Liver (tissue), 8 donors: ENCODE measurements at regions not wholly inside any gene's neighbourhood (a gene's known extent, or its start where the extent isn't known, plus 50 kb on each side); places are given as distances from the start of the nearest gene placed in this dataset.

ENCODE experiments used
- DNase-seq: peaks from one replicate; pipeline ENCODE4 v3.0.0-alpha.2; 2017; ENCODE audit warnings: low spot score
- H3K27ac ChIP-seq, 2 donors: one replicate each; pipeline ENCODE4 v1.7.0; 2013; ENCODE audit warnings: inconsistent platforms in 2 of 2, low read length in 2 of 2, control low read depth in 1 of 2, low read depth in 1 of 2, mild to moderate bottlenecking in 1 of 2
- H3K27me3 ChIP-seq, 4 donors: one replicate each; pipeline versions ENCODE4 v1.6.1 to v1.7.0; 2013; ENCODE audit warnings: low read length in 3 of 4, inconsistent platforms in 1 of 4, mild to moderate bottlenecking in 1 of 4, moderate library complexity in 1 of 4; ENCODE audit not compliant: control insufficient read depth in 4 of 4, insufficient read depth in 4 of 4
- H3K36me3 ChIP-seq, 4 donors: one replicate each; pipeline versions ENCODE4 v1.6.1 to v1.7.0; 2013; ENCODE audit warnings: low read length in 3 of 4, mild to moderate bottlenecking in 3 of 4, low read depth in 1 of 4, moderate library complexity in 1 of 4; ENCODE audit not compliant: control insufficient read depth in 4 of 4, insufficient read depth in 3 of 4
- H3K4me1 ChIP-seq, 4 donors: one replicate each; pipeline versions ENCODE4 v1.6.1 to v1.7.0; 2013; ENCODE audit warnings: low read length in 3 of 4, mild to moderate bottlenecking in 3 of 4, moderate library complexity in 1 of 4; ENCODE audit not compliant: control insufficient read depth in 4 of 4, insufficient read depth in 4 of 4
- H3K4me3 ChIP-seq, 3 donors: one replicate each; pipeline versions ENCODE4 v1.6.1 to v1.7.0; 2013; ENCODE audit warnings: low read length in 3 of 3, control low read depth in 1 of 3, low read depth in 1 of 3, mild to moderate bottlenecking in 1 of 3
- H3K9ac ChIP-seq, 2 donors: one replicate each; pipeline ENCODE4 v1.7.0; 2013; ENCODE audit warnings: low read length in 2 of 2, mild to moderate bottlenecking in 2 of 2, moderate library complexity in 2 of 2, control low read depth in 1 of 2, low read depth in 1 of 2
- H3K9me3 ChIP-seq, 4 donors: one replicate each; pipeline versions ENCODE4 v1.6.1 to v1.7.0; 2013; ENCODE audit warnings: low read length in 3 of 4; ENCODE audit not compliant: control insufficient read depth in 4 of 4
- CTCF ChIP-seq: fragments of 150-350 bp; IDR thresholded peaks from 2 replicates; pipeline ENCODE4 v1.5.1; 2017; ENCODE audit warnings: improper control_type of control experiment, low read depth, low read length; ENCODE audit not compliant: missing input control
- EGR1 ChIP-seq, 2 donors: IDR thresholded peaks; 2 replicates each; pipeline ENCODE4 v1.6.1; 2016 to 2018; ENCODE audit warnings: antibody characterized with exemption in 2 of 2, low read depth in 2 of 2
- FOXA2 ChIP-seq: IDR thresholded peaks from 2 replicates; pipeline ENCODE4 v1.6.1; 2016; ENCODE audit warnings: antibody characterized with exemption
- GABPA ChIP-seq, 2 donors: IDR thresholded peaks in 1 of 2; conservative IDR thresholded peaks in 1 of 2; 2 replicates each; pipeline ENCODE4 v1.6.1; 2016; ENCODE audit warnings: antibody characterized with exemption in 2 of 2, mild to moderate bottlenecking in 1 of 2, moderate library complexity in 1 of 2
- HNF4A ChIP-seq, 2 donors: conservative IDR thresholded peaks; 2 replicates each; pipeline ENCODE4 v1.6.1; 2016; ENCODE audit warnings: antibody characterized with exemption in 2 of 2, mild to moderate bottlenecking in 2 of 2
- HNF4G ChIP-seq: IDR thresholded peaks from 2 replicates; pipeline ENCODE4 v1.6.1; 2016; ENCODE audit warnings: antibody characterized with exemption
- JUND ChIP-seq, 2 donors: IDR thresholded peaks; 2 replicates each; pipeline ENCODE4 v1.6.1; 2016; ENCODE audit warnings: antibody characterized with exemption in 2 of 2
- NR2F2 ChIP-seq: IDR thresholded peaks from 2 replicates; pipeline ENCODE4 v1.6.1; 2016; ENCODE audit warnings: antibody characterized with exemption
- RAD21 ChIP-seq, 2 donors: IDR thresholded peaks; 2 replicates each; pipeline ENCODE4 v1.6.1; 2016; ENCODE audit warnings: antibody characterized with exemption in 2 of 2, mild to moderate bottlenecking in 2 of 2
- RXRA ChIP-seq, 2 donors: IDR thresholded peaks; 2 replicates each; pipeline ENCODE4 v1.6.1; 2017 to 2018; ENCODE audit warnings: antibody characterized with exemption in 2 of 2, mild to moderate bottlenecking in 1 of 2
- SP1 ChIP-seq: IDR thresholded peaks from 2 replicates; pipeline ENCODE4 v1.6.1; 2018; ENCODE audit warnings: antibody characterized with exemption, mild to moderate bottlenecking
- TAF1 ChIP-seq: conservative IDR thresholded peaks from 2 replicates; pipeline ENCODE4 v1.6.1; 2016; ENCODE audit warnings: antibody characterized with exemption, mild to moderate bottlenecking
- YY1 ChIP-seq: IDR thresholded peaks from 2 replicates; pipeline ENCODE4 v1.6.1; 2016; ENCODE audit warnings: antibody characterized with exemption, mild to moderate bottlenecking
- ZBTB33 ChIP-seq: IDR thresholded peaks from 2 replicates; pipeline ENCODE4 v1.6.1; 2016; ENCODE audit warnings: antibody characterized with exemption
- WGBS: extraction: QIAGEN DNeasy Blood & Tissue Kit; methylation state at CpG from one replicate; pipeline ENCODE4 v1.1.7; 2013; 5-methylcytosine and 5-hydroxymethylcytosine counted together
- TF ChIP-seq, protein P1 (sequence below): IDR thresholded peaks from 2 replicates; pipeline ENCODE4 v1.6.1; 2016; ENCODE audit warnings: antibody characterized with exemption, mild to moderate bottlenecking
- TF ChIP-seq, protein P2 (sequence below): IDR thresholded peaks from 2 replicates; pipeline ENCODE4 v1.6.1; 2016; ENCODE audit warnings: antibody characterized with exemption
- TF ChIP-seq, protein P3 (sequence below): IDR thresholded peaks from 2 replicates; pipeline ENCODE4 v1.6.1; 2016; ENCODE audit warnings: antibody characterized with exemption
- donor health status: healthy.
- donor health status: healthy.
- donor health status: healthy.
- donor health status: healthy.
- donor health status: healthy.

GRCh38 chr13:19070398-19070735 lies 111.3 kb downstream of the TUBA3C start:
- Histone ChIP-seq H3K36me3 (no peaks in the 10 kb centered on the region), H3K9ac (no peak overlapping the region), H3K4me3 (no peak overlapping the region), H3K27me3 (peaks cover 0 to 5% (median 0%) of the 10 kb centered on the region in 4 donors), H3K9me3 (no peaks in the 10 kb centered on the region), H3K27ac (no peak overlapping the region), H3K4me1 (no peaks in the 10 kb centered on the region)
- WGBS, result 74% methylated on average over 6 of the region's 6 CpGs
- TF ChIP-seq, protein P1, sequence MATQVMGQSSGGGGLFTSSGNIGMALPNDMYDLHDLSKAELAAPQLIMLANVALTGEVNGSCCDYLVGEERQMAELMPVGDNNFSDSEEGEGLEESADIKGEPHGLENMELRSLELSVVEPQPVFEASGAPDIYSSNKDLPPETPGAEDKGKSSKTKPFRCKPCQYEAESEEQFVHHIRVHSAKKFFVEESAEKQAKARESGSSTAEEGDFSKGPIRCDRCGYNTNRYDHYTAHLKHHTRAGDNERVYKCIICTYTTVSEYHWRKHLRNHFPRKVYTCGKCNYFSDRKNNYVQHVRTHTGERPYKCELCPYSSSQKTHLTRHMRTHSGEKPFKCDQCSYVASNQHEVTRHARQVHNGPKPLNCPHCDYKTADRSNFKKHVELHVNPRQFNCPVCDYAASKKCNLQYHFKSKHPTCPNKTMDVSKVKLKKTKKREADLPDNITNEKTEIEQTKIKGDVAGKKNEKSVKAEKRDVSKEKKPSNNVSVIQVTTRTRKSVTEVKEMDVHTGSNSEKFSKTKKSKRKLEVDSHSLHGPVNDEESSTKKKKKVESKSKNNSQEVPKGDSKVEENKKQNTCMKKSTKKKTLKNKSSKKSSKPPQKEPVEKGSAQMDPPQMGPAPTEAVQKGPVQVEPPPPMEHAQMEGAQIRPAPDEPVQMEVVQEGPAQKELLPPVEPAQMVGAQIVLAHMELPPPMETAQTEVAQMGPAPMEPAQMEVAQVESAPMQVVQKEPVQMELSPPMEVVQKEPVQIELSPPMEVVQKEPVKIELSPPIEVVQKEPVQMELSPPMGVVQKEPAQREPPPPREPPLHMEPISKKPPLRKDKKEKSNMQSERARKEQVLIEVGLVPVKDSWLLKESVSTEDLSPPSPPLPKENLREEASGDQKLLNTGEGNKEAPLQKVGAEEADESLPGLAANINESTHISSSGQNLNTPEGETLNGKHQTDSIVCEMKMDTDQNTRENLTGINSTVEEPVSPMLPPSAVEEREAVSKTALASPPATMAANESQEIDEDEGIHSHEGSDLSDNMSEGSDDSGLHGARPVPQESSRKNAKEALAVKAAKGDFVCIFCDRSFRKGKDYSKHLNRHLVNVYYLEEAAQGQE, result no peak
- TF ChIP-seq HNF4G (no peak), GABPA (IDR thresholded peaks at IDR 0.05 in 1 of 2, conservative IDR thresholded peaks at IDR 0.05 in 1 of 2) (no peak), CTCF (no peak), JUND (IDR thresholded peaks at IDR 0.05) (no peak), RXRA (IDR thresholded peaks at IDR 0.05) (no peak), FOXA2 (no peak), YY1 (no peak), RAD21 (IDR thresholded peaks at IDR 0.05) (no peak), NR2F2 (no peak), EGR1 (IDR thresholded peaks at IDR 0.05; ENCODE audit: low read depth in 2 of 2) (no peak), ZBTB33 (no peak), SP1 (no peak), TAF1 (no peak), HNF4A (conservative IDR thresholded peaks at IDR 0.05) (no peak)
- TF ChIP-seq, protein P2, sequence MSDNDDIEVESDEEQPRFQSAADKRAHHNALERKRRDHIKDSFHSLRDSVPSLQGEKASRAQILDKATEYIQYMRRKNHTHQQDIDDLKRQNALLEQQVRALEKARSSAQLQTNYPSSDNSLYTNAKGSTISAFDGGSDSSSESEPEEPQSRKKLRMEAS, result no peak
- TF ChIP-seq, protein P3, sequence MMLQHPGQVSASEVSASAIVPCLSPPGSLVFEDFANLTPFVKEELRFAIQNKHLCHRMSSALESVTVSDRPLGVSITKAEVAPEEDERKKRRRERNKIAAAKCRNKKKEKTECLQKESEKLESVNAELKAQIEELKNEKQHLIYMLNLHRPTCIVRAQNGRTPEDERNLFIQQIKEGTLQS, result no peak
- DNase-seq, result no peak
